ENCODE measurements at regions not wholly inside any gene's neighbourhood (a gene's known extent, or its start where the extent isn't known, plus 50 kb on each side); places are given as distances from the start of the nearest gene placed in this dataset.
"Not testable (repeated sequence)": the region's sequence is repeated elsewhere in the genome, so short reads cannot be mapped to it uniquely, and the experiment has no call there.

- no peak for DNase-seq
Measured at GRCh38 chr1:244106837-244107493, 55.9 kb downstream of the ZBTB18 start.

DNA sequence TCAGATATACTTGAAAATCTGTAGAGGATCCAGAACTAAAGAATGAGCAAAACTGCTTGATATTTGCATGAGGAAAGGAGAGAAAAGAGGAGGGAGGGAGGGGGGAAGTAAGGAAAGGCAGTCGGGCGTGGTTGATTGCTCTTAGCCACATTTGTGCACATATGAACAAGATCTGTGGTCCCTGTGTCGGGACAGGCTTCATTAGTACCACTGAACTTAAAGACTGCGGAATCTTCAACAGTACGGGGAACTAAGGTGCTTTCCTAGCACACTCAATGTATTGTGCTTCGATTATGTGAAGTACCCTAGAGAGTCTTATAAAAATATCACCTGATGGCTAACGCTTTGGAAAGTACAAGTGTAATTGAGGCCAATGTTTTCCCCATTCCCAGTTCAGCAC lies 59.9 kb downstream of the ZBTB18 start:
- DNase-seq, result no peak

- no peak for DNase-seq
Measured at GRCh38 chr1:244112041-244112440, 61.0 kb downstream of the ZBTB18 start.

- no peak for DNase-seq
Measured at GRCh38 chr1:244112636-244113035, 61.6 kb downstream of the ZBTB18 start.

- no peak for DNase-seq
Measured at GRCh38 chr1:244113532-244114320, 62.6 kb downstream of the ZBTB18 start.

DNA sequence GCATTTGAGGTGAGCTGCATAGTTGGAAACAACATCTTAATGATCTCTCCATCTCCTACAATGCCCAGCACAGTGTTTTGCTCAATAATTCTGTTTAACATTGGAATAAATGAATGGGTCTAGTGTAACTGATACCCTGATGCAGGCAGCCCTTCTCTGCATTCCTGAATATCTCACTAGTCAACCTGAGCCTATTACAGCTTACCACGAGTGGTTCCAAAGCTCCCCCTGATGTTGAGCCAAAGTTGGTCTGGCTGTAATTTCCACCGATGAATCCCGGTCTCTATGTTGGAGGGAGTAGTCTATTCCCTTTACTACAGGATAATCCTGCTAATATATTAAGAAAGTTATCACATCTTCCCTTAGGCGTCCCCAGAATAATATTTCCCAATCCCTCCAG lies 63.8 kb downstream of the ZBTB18 start:
- no peak for DNase-seq

DNA sequence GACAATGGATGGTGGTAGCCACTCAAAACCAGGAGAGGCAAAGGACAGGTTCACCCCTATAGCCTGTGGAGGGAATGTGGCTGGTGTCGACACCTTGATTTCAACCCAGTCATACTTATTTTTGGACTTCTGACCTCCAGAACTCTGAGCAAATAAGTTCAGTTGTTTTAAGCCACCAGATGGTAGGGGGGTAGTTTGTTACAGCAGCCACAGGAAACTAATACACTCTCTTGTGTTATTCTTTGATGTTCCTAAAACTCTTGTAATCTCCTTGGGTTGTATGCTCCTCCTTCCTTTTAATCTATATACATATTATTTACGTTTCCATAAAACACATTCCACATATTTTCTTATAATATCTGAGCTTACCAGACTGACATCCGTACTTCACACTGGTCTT lies 65.9 kb downstream of the ZBTB18 start:
- no peak for DNase-seq

GRCh38 chr1:244118109-244118761 lies 67.2 kb downstream of the ZBTB18 start:
- no peak for DNase-seq

GRCh38 chr1:244128591-244129383 lies 77.7 kb downstream of the ZBTB18 start:
- no peak for DNase-seq

GRCh38 chr1:244137276-244137675 lies 86.2 kb downstream of the ZBTB18 start:
- no peak for DNase-seq

DNA sequence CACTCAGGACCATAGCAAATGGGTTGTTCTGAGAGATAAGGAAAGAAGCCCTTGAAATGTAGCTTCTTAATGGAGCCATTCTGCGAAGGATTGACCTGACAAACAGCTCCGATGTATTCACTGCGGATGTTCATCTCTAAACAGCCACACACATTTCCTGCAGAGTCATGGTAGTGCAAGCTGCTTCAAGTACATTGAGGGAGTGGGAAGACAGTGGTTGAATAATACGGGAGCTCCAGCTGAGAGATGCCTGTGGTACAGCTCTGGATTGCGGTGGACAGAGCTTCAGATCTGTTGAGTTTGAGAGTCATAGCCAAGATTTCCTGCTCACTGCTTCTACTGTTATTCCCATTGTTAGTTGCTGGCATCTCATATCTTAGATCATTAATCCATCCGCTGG lies 86.6 kb downstream of the ZBTB18 start:
- DNase-seq, result no peak

GRCh38 chr1:244138399-244138798 lies 87.3 kb downstream of the ZBTB18 start:
- no peak for DNase-seq

DNA sequence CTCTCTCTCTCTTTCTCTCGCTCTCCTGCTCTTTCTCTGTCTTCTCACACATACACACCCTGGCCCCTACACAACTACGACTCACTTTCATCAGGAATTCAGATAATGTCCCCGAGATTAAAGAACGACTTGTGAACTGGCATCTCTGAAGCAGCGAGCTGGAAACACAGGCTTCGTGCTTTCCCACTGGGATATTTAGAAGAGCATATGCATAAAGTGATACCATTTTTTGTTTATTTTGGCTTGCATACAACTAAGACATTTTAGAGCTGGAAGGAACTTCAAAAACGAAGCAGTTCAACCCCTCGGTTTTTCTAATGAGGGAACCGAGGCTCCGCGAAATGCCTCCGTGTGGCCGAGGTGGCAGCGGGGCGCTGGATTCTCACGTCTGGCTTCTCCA lies 88.6 kb downstream of the ZBTB18 start:
- no peak for DNase-seq

GRCh38 chr1:244140420-244140819 lies 89.3 kb downstream of the ZBTB18 start:
- no peak for DNase-seq

DNA sequence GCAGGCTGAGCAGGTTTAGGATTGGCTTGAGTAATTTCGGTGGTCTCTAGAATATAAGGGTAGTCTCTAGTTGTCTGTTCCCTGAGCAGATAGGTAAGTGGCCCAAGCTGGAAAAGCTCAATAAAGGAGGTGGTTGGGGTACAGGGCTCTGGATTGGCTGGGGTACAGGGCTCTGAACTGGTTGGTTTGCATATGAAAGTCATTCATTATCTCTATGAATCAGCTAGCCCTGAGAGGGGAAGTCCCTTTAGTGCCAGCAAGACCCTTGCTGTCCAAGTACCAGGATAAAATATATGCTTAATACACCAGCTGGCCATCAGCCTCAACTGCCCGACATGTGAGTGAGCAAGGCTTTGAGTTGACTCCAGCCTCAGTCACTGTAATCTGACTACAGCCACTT lies 93.0 kb downstream of the ZBTB18 start:
- no peak for DNase-seq

- DNase-seq, result no peak
Measured at GRCh38 chr1:244150071-244150470, 99.0 kb downstream of the ZBTB18 start.

GRCh38 chr1:244150665-244151064 lies 99.6 kb downstream of the ZBTB18 start:
- DNase-seq, result no peak

DNA sequence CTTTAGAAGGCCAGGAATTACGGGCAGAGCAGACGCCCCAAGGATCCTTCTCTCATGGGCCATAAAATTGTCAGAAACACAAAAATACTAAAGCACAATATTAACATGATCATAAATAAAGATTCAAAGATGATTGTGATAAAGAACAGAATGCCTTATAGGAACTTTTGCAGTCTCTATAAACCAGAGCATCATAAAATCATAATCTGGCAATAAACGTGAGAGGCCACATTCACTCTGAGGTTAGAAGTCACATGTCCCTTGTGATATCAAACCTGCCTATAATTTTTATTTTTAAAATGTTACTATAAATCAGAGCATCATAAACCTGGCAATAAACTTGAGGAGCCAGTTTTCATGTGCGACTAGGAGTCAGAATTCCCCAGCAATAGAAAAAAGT lies 100.5 kb downstream of the ZBTB18 start:
- DNase-seq, result no peak

DNA sequence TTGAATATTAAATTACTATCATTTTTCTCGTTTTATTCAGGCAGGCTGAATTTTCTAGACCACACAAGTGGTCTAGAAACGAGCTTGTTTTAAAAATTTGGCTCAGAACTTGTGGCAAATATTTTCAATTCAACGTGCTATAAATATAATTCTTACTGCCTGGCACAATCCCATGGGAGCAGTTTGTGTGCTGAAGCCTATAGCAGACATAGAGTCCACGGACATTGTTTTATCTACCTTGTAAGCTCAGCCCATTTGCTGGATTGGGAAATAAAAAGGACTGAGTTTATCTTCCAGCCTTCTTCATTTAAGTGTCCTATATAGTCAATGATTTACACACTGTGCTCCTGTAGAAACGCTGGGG lies 103.4 kb downstream of the ZBTB18 start:
- no peak for DNase-seq

GRCh38 chr1:244154872-244155531 lies 103.9 kb downstream of the ZBTB18 start:
- DNase-seq, result no peak

GRCh38 chr1:244155661-244156060 lies 104.6 kb downstream of the ZBTB18 start:
- no peak for DNase-seq

DNA sequence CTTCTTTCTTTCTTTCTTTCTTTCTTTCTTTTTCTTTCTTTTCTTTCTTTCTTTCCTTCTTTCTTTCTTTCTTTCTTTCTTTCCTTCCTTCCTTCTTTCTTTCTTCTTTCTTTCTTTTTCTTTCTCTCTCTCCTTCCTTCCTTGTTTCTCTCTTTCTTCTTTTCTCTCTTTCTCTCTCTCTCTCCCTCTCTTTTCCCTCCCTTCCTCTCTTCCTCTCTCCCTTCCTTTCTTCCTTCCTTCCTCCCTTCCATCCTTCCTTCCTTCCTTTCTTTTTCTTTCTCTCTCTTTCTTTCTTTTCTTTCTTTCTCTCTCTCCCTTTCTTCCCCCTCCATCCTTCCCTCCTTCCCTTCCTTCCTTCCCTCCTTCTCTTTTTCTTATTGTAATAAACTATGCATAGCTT lies 105.5 kb downstream of the ZBTB18 start:
- not testable (repeated sequence) for DNase-seq

Measured in CD4-positive, alpha-beta T cell treated with Interleukin-12 subunit alpha and Interleukin-12 subunit beta, for 1 hour (primary cell).